ENCODE measurements at regions not wholly inside any gene's neighbourhood (a gene's known extent, or its start where the extent isn't known, plus 50 kb on each side); places are given as distances from the start of the nearest gene placed in this dataset.

DNA sequence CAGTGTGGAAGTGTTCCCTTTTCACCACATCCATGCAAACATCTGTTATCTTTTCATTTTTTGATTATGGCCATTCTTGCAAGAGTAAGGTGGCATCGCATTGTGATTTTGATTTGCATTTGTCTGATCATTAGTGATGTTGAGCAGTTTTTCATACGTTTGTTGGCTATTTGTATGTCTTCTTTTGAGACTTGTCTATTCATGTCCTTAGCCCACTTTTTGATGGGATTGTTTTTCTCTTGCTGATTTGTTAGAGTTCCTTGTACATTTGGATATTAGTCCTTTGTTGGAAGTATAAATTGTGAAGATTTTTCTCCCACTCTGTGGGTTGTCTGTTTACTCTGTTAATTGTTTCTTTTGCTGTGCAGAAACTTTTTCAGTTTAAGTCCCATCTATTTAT lies 244.5 kb upstream of the PRICKLE1 start:
- no peak overlapping the region for H3K4me3 Mint-ChIP-seq
- H4K5ac ChIP-seq (ENCODE audit: insufficient read length, low read depth, low read length): no peak overlapping the region
- H3K56ac ChIP-seq (ENCODE audit: insufficient read length, low read depth, low read length): no peak overlapping the region
- H2BK12ac ChIP-seq (ENCODE audit: insufficient read length, low read depth, low read length): no peak overlapping the region
- H3K14ac ChIP-seq (ENCODE audit: insufficient read depth, low read length): no peak overlapping the region
- peaks cover 0 to 4% (median 0%) of the 10 kb centered on the region in 3 experiments; a peak in 2 of 7 replicates for H3K36me3 Mint-ChIP-seq (ENCODE audit: insufficient read depth in 1 of 3, low read depth in 3 of 3)
- no peak overlapping the region for H4K91ac ChIP-seq (ENCODE audit: insufficient read length, low read depth, low read length)
- H3K4me2 ChIP-seq (ENCODE audit: insufficient read depth, insufficient read length, low read length): no peak overlapping the region
- no peaks in the 10 kb centered on the region for H3K79me2 ChIP-seq (ENCODE audit: insufficient read depth, low read length)
- H3K9me3 ChIP-seq (ENCODE audit: control insufficient read depth, low read depth, low read length): no peaks in the 10 kb centered on the region
- no peaks in the 10 kb centered on the region for H3K79me1 ChIP-seq (ENCODE audit: insufficient read depth, low read depth, low read length, poor library complexity, severe bottlenecking)
- no peak overlapping the region for H3K23ac ChIP-seq (ENCODE audit: insufficient read length, low read depth, low read length)
- TF ChIP-seq, protein P1, sequence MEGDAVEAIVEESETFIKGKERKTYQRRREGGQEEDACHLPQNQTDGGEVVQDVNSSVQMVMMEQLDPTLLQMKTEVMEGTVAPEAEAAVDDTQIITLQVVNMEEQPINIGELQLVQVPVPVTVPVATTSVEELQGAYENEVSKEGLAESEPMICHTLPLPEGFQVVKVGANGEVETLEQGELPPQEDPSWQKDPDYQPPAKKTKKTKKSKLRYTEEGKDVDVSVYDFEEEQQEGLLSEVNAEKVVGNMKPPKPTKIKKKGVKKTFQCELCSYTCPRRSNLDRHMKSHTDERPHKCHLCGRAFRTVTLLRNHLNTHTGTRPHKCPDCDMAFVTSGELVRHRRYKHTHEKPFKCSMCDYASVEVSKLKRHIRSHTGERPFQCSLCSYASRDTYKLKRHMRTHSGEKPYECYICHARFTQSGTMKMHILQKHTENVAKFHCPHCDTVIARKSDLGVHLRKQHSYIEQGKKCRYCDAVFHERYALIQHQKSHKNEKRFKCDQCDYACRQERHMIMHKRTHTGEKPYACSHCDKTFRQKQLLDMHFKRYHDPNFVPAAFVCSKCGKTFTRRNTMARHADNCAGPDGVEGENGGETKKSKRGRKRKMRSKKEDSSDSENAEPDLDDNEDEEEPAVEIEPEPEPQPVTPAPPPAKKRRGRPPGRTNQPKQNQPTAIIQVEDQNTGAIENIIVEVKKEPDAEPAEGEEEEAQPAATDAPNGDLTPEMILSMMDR (conservative IDR thresholded peaks at IDR 0.05): no peak
- no peak overlapping the region for H2AFZ ChIP-seq (ENCODE audit: low read length)
- no peaks in the 10 kb centered on the region for H4K20me1 ChIP-seq (ENCODE audit: control insufficient read depth, insufficient read depth, insufficient read length)
- H3K27ac Mint-ChIP-seq: no peak overlapping the region
- no peak overlapping the region for H3K27ac ChIP-seq (ENCODE audit: insufficient read length, low read depth, low read length)
- DNase-seq: no peak
- no peak overlapping the region for H2AK5ac ChIP-seq (ENCODE audit: insufficient read length, low read length)
- peaks cover 0 to 4% of the 10 kb centered on the region in 2 experiments; a peak in 4 of 5 replicates for H3K9me3 Mint-ChIP-seq
- H3K27me3 Mint-ChIP-seq (ENCODE audit: low read depth): no peaks in the 10 kb centered on the region
- H3K4ac ChIP-seq (ENCODE audit: low read depth, low read length): no peak overlapping the region
- no peak overlapping the region for H3K9ac ChIP-seq (ENCODE audit: extremely low read depth, insufficient read length, low read length)
- no peaks in the 10 kb centered on the region for H3K23me2 ChIP-seq (ENCODE audit: insufficient read length, low read depth, low read length, poor library complexity, severe bottlenecking)
- H3K4me1 ChIP-seq (ENCODE audit: insufficient read depth, low read length): no peaks in the 10 kb centered on the region
- no peak overlapping the region for H3K18ac ChIP-seq (ENCODE audit: insufficient read length, low read depth, low read length)
- no peak overlapping the region for H2BK20ac ChIP-seq (ENCODE audit: low read depth, low read length, poor library complexity, severe bottlenecking)
- no peaks in the 10 kb centered on the region for H3K27me3 ChIP-seq (ENCODE audit: insufficient read depth, low read length)
- peaks cover 3 to 12% of the 10 kb centered on the region in 2 experiments; a peak in 3 of 4 replicates for H3K4me1 Mint-ChIP-seq
- no peak overlapping the region for H2BK5ac ChIP-seq (ENCODE audit: insufficient read length, low read length)
- H2BK15ac ChIP-seq (ENCODE audit: low read depth, low read length): no peak overlapping the region
- no CpG with 5 or more reads among the region's 2 CpGs for WGBS (ENCODE audit: extremely low coverage, insufficient read length, low lambda C conversion rate)
- H2BK120ac ChIP-seq (ENCODE audit: low read depth, low read length, poor library complexity, severe bottlenecking): no peak overlapping the region
- no peak overlapping the region for H3T11ph ChIP-seq (ENCODE audit: low read length)
- no peak overlapping the region for H4K8ac ChIP-seq (replicated peaks; ENCODE audit: insufficient read length, low read depth, low read length)
